GM12873 (cell line): ENCODE measurements at regions not wholly inside any gene's neighbourhood (a gene's known extent, or its start where the extent isn't known, plus 50 kb on each side); places are given as distances from the start of the nearest gene placed in this dataset.

ENCODE experiments used
- CTCF ChIP-seq: IDR thresholded peaks from 2 replicates; pipeline ENCODE4 v1.5.1; 2012; ENCODE audit warnings: low read depth, mild to moderate bottlenecking, moderate library complexity, low read length, control low read depth; ENCODE audit not compliant: insufficient read depth; ENCODE audit errors: missing control alignments

GRCh38 chr3:79976466-79976865 lies 208.7 kb upstream of the ROBO1 start:
- TF ChIP-seq CTCF = no peak

- no peak for TF ChIP-seq CTCF
Measured at GRCh38 chr3:79973917-79974595, 206.3 kb upstream of the ROBO1 start.

DNA sequence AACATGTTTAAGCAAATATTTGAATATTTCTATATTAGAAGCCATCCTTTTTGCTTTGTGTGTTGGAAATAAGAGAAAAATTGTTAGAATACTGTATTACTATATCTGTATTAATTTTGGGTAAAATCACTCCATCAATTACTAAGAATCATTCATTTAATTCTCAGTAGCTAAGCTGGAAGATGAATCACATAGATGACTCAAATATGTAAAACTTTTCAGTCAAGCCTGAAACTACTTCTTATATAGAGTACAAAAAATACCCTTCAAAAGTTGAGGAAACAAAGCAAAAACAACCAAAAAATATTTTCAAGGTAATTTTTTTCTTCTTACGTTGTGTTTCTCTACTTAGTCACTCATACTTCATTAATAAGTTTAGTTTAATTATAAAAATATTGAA lies 205.7 kb upstream of the ROBO1 start:
- no peak for TF ChIP-seq CTCF

GRCh38 chr3:79968418-79968817 lies 200.6 kb upstream of the ROBO1 start:
- no peak for TF ChIP-seq CTCF

DNA sequence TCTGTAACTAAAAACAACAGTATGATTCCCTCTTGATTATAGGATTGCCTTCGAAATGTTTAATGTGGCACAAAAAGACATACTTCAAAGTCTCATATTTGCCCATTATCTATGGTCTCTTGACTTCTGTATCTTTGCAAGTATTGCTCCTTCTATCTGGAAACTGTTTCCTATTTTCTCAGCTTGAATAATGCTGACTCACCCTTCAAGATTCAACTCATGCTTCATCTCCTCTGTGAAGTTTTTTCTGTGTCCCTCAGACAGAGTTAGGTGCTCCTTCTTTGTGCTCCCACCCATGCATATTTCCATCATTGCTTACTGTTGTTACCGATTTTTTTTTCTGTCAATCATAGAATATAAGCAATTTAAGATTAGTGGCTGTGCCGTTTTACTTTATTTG lies 192.8 kb upstream of the ROBO1 start:
- TF ChIP-seq CTCF = no peak

- TF ChIP-seq CTCF = no peak
Measured at GRCh38 chr3:79957066-79957465, 189.3 kb upstream of the ROBO1 start.

GRCh38 chr3:79954756-79955155 lies 187.0 kb upstream of the ROBO1 start:
- no peak for TF ChIP-seq CTCF

DNA sequence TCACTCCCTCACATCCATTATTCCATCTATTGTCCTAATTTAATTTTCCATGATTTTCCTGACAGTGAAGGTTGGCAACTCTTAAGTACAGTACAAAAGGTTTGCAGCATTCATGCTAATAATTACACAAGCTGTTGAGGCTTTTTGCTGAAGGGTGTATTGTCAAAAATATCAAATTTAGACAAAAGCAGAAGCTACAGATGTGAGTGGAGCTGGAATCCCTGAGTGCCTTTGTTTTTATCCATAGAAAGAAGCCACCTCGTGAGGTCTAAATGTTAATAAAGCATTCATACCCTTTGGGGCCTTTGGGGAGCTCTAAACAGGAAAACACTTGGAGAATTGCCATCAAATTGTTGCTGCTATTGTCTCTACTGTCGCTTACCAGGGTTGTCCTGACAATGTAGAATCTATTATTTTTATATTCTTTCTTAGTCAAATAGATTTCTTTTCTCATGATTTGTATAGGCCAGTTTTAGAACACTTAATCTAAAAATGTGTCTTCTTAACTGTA lies 185.8 kb upstream of the ROBO1 start:
- no peak for TF ChIP-seq CTCF
